Hematopoietic multipotent progenitor cell treated with erythropoietin and hydrocortisone succinate and interleukin-3 and kit ligand, for 8 days (in vitro differentiated cells): ENCODE measurements at regions not wholly inside any gene's neighbourhood (a gene's known extent, or its start where the extent isn't known, plus 50 kb on each side); places are given as distances from the start of the nearest gene placed in this dataset.
"Not testable (repeated sequence)": the region's sequence is repeated elsewhere in the genome, so short reads cannot be mapped to it uniquely, and the experiment has no call there.

ENCODE experiments used
- DNase-seq: peaks from one replicate; pipeline ENCODE4 v3.0.0-alpha.2; 2015

- not testable (repeated sequence) for DNase-seq
Observed at GRCh38 chr16:47897105-47897504, 258.7 kb downstream of the ABCC12 start.

DNA sequence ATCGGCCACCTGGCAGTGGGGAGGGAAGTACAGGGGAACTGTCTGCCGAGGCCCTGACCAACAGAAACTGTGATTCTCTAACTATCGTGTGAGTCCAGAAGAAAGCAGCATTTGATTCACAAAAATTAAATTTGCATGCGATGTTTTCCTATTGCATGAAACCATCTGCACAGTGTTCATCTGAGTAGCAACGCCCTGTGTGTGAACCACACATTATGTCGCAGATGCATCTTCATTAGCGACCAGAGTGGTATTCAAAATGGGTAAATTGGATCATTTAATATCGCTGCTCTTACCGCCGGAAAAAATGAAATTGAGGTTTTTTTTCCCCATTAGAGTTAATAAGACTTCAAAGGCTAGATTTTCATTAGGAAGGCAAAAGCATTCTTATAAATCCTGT is 260.6 kb downstream of the ABCC12 start:
- no peak for DNase-seq

DNA sequence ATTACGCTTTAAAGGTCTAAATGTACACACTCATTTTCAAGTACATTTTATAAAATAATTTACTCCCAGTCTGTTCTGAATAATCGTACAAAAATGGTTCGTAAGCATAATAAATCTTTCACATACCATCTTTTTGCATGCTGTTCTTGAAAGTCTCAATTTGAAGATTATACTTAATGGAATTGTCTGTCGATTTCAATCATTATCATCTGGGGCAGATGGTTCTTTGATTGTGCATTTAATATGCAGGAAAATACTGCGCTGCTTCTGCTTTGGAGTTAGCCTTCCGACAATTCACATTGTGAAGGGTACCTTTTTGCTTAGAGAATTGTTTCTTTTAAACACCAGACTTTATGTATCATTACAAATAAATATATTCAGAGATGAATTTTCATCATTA is 262.8 kb downstream of the ABCC12 start:
- DNase-seq, result no peak

DNA sequence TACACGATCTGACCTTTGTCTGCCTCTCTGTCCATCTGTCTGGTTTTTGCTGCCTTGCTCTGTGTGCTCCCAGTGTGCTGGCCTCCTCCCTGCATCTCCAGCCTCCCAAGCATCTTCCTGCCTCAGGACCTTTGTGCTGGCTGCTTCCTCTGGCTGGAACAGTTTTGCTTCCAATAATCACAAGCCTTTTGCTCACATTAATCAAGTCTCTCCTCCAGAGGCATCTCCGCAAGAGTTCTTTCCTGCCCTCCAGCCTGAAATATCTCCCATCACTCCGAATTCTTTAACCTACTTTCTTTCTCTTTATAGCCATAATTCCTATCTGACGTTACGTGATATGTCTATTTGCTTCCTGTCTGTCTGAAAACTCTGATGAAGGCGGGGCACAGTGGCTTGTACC is 267.1 kb downstream of the ABCC12 start:
- no peak for DNase-seq

- DNase-seq, result no peak
Observed at GRCh38 chr16:47888142-47888541, 267.7 kb downstream of the ABCC12 start.

GRCh38 chr16:47887496-47887895 is 268.3 kb downstream of the ABCC12 start:
- DNase-seq, result no peak

DNA sequence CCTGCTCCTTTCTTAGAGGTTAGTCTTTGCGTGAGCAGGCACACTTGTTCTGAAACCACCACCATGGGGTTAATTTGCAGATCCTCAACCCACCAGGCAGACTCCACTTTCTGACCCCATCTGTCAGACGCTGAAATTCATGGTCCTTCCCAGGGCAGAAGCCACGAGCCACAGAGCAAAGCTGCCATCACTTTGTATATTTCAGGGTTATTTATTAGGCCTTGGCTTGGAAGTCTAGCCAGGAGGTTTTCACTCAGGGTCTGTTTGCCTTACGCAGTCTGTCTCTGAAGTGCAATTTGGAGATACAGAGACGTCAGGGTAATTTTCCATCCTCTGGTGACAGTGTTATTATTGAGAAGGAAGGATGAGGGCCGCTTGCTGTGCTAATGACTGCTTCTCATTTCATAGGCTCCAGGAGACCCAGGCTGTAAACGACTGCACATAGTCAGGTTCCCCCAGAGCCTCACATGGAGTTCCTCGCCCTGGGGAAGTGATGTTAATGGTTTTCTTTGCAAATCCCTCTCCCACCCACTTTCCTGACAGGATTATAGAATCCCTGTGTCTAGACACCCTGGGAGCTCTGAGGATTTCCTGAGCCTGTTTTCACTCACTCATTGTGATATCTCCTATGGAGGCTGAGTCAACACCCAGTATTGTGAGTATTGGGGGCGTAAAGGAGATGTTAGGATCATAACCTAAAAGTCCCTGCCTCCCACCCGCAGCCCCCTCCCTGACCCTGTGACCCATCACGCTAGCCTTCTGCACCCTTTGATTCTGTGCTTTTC is 269.0 kb downstream of the ABCC12 start:
- no peak for DNase-seq

DNA sequence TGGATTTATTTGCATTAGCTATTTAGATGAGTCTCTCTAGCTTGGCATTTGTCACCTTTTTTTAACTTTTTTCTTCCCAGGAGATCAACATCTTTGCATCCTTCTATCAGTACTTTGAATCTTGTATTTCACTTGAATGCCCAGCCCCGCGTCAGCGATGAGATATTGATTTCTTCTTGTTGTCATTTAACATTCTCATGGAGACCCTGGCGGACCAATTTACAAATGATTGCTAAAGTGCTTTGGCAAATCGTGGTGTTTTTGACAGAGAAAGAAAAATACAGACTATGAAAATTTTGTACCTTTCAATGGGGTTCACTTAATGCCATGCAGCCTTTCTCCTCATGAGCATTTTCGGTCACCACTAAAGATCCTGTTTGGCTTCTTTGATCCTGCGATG is 269.7 kb downstream of the ABCC12 start:
- DNase-seq, result no peak

DNA sequence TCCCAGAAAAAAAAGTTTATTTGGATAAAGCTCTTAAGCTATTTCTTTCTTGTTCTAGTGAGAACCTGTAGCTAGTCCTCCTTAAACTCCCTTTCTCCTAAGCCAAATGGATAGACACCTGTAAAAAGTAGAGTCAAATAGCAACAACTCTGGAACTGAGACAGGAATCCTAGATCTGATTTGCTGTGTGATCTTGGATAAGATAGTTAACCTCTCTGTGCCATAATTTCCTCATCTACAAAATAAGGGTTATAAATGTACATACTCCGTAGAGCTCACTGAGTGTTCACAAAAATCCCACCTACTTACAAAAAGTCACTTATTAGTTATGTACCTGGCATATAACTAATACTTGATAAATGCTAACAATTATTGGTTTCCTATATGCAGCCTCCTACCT is 270.3 kb downstream of the ABCC12 start:
- DNase-seq, result no peak

DNA sequence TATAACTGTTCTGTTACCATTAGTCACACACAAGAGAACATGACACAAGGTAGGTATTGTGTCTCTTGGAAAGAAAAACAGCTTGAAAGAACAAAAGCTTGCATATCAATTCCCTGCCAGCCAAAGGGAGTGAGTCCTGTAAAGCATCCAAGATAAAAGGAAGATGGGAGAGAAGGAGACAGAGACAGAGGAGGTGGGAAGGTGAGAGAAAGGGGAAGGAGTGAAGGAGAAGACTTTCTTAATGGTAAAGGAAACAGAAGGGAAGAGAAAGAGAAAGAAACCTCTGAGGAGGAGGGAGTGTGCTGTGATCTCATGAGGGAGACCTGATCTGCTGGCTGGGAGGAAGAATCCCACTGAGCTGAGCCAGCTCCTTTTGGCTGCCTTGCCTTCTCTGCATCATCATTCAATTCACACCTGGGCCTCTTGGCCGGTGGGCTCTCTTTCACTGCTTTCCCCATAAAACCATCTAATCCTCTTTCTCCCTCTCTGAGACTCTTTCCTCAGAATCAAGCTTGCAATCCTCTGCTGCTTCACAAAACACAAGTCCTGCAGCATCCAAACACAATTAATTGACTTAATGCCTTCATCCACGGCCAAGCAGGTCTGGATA is 271.6 kb downstream of the ABCC12 start:
- DNase-seq, result no peak

DNA sequence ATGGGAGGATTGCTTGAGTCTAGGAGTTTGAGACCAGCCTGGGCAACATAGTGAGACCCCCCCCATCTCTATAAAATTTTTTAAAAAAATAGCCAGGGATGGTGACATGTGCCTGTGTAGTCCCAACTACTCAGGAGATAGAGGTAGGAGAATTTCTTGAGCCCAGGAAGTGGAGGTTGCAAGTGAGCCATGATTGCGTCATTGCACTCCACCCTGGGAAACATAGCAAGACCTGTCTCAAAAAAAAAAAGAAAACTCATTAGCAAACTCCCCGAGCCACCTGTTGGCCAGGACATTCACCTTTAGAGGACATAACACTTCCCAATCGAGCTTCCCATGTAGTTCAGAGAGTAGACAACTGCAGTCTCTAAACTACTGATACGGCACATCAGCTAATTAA is 274.2 kb downstream of the ABCC12 start:
- DNase-seq, result no peak

DNA sequence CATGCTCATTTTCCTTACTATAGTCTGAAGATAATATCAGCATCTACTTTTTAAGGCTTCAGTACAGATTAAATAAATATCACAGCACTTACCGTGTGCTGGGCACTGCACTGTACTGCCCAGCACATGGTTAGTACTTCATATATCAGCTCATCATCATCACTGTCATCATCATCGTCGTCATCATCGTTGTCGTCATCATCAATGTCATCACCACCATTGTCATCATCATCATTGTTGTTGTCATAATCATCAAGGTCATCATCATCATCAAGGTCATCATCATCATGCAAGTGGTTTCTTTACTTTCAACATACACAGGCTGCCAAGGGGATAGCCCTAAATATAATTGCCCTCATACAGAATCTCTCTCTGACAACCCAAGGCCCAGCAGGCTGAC is 275.1 kb downstream of the ABCC12 start:
- no peak for DNase-seq

DNA sequence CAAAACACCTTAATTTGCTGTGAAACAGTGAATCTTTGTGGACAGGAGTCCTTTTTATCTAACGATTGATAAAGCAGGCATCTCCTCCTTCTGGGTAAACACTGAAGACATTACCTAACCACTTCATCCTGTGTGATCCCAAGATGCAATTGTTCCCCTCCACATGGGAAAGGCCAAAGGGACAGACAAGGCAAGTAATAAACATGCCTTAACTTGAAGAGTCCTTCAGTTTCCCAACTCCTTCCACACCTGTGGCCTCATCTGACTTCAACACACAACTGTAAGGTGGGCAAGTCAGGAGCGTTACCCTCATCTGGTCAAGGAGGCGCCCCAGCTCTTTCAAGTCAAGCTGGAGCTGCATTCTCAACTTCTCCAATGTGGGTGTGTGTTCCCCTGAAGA is 278.6 kb downstream of the ABCC12 start:
- no peak for DNase-seq

DNA sequence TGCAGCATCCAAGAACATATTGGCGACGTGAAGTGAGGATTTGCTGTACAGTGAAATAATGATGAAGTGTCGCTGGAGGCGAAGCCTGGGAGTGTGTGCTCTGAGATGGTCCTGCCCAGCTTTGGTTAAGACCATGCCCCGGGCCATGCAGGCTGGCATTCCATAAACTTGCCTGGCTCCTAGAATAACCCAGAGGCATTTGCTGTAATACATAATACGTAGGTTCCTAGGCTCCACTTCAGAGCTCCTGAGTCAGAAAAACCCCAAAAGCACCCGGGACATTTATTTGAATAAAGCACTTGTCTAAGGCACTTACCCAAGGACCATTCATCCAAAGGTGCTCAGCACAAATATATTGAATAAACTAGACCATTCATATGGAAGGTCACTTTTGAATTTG is 279.3 kb downstream of the ABCC12 start:
- DNase-seq, result no peak

- peak; percentile 5 for DNase-seq
Observed at GRCh38 chr16:47873434-47873833, 282.4 kb downstream of the ABCC12 start.

DNA sequence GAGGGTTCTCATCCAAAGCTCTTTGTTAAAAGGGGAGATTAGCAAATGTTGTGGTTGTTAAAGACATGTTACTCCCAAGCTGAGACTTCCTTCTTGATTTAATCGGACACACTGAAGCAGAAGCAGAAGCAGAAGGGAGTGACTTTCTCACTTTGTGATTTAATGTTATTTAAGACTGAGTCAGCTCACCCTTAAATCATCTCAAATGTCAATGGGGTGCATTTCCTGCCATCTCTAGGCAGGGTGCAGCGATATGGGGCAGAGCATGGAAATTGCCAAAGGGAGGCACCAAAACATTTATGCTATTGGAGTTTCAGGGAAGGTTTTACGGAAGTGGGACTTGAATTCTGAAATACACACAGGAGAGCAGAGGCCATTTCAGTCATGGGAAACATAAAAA is 283.6 kb downstream of the ABCC12 start:
- DNase-seq, result no peak

DNA sequence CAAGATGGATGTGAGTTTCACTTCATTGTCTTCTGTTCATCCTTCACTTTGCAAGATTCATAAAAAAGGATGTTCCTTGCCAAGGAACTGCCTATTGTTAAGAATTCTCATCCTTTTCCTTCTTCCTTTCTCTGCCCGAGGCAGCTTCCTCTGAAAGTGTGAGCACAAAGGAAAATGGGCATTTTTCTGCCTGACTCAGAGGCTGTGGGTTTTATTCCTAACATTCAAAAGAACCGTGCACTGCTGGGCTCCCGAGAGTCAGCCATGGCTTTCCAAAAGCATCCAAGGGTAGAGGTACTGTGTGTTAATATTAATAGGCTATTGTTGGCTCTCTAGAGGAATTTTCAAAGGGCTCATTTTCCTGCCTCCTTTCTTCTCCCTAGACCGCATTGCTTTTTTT is 289.4 kb downstream of the ABCC12 start:
- DNase-seq, result no peak

DNA sequence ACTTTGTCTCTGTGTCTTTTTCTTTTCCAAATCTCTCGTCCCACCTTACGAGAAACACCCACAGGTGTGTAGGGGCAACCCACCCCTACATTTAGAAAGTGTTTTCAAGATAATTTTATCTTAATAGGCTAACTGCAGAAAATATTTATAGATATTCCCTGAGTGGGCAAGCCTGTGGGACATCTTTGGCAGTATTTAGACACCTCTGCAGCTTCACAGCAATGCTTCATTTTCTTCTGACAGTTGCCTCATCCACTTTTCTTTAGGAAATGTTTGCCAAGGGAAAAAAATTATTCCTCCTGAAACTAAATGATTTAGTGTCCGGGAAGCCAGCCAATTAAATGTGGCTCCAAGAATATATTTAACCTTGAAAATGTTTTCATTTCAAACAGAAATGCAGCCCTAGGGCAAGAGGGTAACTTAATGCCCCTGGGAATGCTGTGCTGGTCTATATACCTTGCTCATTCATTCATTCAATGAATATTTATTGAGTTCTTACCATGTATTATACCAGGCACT is 290.4 kb downstream of the ABCC12 start:
- DNase-seq, result no peak

GRCh38 chr16:47864262-47864661 is 291.5 kb downstream of the ABCC12 start:
- DNase-seq, result not testable (repeated sequence)

DNA sequence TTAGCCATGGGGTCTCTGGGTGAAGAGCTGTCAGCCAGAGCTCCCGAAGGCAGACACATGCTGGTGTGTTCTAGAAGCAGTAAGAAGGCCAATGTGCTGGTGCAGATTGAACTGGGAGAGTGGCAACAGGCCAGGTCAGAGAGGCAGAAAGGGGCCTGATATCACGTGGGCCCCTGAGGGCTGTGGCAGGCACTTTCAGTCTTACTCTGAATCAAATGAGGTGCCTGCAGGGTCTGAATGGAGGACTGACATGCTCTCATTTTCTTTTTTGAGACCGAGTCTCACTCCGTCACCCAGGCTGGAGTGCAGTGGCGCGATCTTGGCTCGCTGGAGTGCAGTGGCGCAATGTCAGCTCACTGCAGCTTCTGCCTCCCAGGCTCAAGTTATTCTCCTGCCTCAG is 293.8 kb downstream of the ABCC12 start:
- DNase-seq, result no peak

- no peak for DNase-seq
Observed at GRCh38 chr16:47858333-47858982, 297.3 kb downstream of the ABCC12 start.

- DNase-seq, result no peak
Observed at GRCh38 chr16:47855431-47855830, 300.4 kb downstream of the ABCC12 start.

DNA sequence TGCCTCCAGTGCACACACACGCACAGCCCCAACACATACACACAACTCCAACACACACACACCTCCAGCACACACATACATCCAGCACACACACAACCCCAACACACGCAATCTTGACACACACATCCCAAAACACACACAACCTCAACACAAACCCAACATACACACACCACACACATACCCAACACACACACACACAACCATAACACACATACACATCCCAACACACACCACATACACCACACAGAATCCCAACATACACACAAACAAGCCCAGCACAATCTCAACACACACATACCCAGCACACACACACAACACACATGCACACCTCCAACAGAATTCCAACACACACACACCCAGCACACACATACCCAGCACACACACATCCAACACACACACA is 301.1 kb downstream of the ABCC12 start:
- DNase-seq, result no peak

DNA sequence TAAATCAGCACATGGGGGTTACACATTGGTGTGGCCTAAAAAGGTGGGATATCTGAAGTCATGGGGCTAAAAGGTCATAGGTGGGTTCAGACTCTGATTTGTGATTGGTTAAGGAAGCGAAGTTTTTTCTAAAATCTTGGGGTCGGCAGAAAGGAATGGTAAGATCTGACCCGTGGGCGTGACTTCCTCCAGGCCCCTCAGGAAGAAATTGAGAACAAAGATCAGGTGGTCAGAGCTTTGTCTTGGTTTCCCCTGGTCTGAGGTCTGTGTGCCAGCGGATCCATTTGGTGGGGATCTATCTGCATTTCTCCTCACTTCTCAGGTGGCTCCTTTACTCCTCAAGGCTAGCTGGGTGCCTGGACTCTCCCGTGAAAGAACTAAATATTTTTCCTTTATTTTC is 302.8 kb downstream of the ABCC12 start:
- DNase-seq, result no peak
